Epithelial cell of prostate (primary cell): ENCODE measurements at regions not wholly inside any gene's neighbourhood (a gene's known extent, or its start where the extent isn't known, plus 50 kb on each side); places are given as distances from the start of the nearest gene placed in this dataset.
"Not testable (repeated sequence)": the region's sequence is repeated elsewhere in the genome, so short reads cannot be mapped to it uniquely, and the experiment has no call there.

Experiments
- DNase-seq: peaks from one replicate; pipeline ENCODE4 v3.0.0-alpha.2; 2011; ENCODE audit warnings: low read depth, low spot score
- H3K27ac ChIP-seq: fragments of 450-650 bp; 2 replicates; pipeline ENCODE4 v1.5.1; 2017; ENCODE audit warnings: mild to moderate bottlenecking

DNA sequence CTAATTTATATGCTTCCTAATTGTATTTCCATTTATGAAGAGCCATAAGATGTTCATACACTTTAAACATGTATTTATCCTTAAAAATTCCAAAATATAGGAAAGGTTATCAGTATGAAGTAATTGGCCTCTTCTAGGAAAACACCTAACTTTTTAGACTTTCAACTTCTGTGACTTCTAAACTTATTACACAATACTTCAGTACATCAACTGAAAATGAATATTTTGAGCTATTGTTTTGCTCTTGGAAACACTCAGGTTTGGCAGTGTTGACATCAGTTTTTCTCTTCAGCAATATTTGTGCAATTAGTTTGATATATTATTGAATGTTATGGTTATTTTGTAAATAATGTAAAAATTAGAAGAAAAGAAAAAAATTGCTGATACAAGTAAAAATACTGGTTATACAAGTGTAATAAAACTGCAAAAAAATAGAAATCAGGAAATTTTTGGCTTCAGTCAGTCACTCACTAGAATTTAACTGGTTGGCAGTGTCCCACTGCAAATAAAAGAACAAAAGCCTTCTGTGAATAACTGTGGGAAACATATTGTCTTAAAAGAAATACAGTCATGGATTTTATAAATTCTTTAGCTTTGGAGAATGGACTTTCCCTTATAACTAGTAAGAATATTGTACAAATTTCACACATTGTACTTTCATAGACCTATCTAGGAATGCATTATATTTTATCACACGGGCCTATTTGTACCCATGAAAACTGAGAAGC is 635.9 kb downstream of the TLE1 start:
- H3K27ac ChIP-seq: no peak overlapping the region
- no peak for DNase-seq

GRCh38 chr9:81052846-81053245 is 636.5 kb downstream of the TLE1 start:
- H3K27ac ChIP-seq: no peak overlapping the region

DNA sequence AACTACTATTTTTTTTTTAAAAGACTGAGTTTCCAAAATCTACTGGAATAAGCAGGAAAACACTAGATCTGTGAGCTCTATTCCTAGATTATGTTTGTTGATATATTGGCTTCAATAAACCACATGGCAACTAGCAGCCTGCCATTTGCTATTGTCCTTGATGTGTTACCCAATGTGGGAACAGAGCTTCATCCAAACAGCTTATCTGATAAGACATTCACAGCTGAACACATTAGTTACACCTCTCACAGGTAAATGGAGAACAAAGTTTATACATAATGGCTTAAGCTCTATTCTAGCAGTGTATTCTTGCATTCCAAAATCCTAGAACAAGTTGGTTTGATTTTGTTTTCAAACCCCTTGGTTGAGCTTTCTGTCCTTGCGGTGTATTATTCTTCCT is 642.1 kb downstream of the TLE1 start:
- DNase-seq: no peak
- no peak overlapping the region for H3K27ac ChIP-seq

More at GRCh38 chr9:81052846-81053245, 636.5 kb downstream of the TLE1 start:
- no peak for DNase-seq

GRCh38 chr9:81045658-81046057 is 643.7 kb downstream of the TLE1 start:
- no peak overlapping the region for H3K27ac ChIP-seq
- no peak for DNase-seq

GRCh38 chr9:81037889-81038288 is 651.5 kb downstream of the TLE1 start:
- no peak overlapping the region for H3K27ac ChIP-seq
- no peak for DNase-seq

DNA sequence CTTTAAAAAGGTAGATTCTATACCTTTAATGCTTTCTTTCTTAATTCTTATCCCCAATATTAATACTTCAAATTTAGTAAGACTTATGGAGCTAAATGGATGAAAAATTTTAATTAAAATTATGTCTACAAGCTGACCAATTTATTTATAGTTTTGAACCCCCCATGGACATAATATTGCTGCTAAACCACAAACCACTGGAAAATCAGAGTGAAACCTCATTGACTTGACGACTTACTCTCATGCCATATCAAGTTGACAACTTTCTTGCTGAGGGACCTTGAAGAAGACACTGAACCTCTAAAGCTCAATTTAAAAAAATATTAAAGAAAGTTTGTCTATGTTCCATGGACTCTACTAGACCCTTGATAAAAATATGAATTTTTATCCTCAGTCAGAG is 653.7 kb downstream of the TLE1 start:
- DNase-seq: no peak

GRCh38 chr9:81035171-81035570 is 654.2 kb downstream of the TLE1 start:
- H3K27ac ChIP-seq: no peak overlapping the region
- DNase-seq: no peak

More for the DNA sequence above, 653.7 kb downstream of the TLE1 start:
- H3K27ac ChIP-seq: no peak overlapping the region

GRCh38 chr9:81032831-81033230 is 656.5 kb downstream of the TLE1 start:
- no peak for DNase-seq
- H3K27ac ChIP-seq: no peak overlapping the region

- peak overlapping the region; percentile 75 for H3K27ac ChIP-seq
- DNase-seq: peak; percentile 33
These were observed 657.2 kb downstream of the TLE1 start for GRCh38 chr9:81032030-81032572.

- DNase-seq: peak; percentile 12
- H3K27ac ChIP-seq: peak overlapping the region; percentile 75
These were observed 657.8 kb downstream of the TLE1 start for GRCh38 chr9:81031422-81032029.

- no peak overlapping the region for H3K27ac ChIP-seq
- no peak for DNase-seq
These were observed 659.3 kb downstream of the TLE1 start for GRCh38 chr9:81030027-81030426.

- H3K27ac ChIP-seq: no peak overlapping the region
- peak; percentile 73 for DNase-seq
These were observed 660.8 kb downstream of the TLE1 start for GRCh38 chr9:81028504-81028903.

GRCh38 chr9:81022177-81022576 is 667.2 kb downstream of the TLE1 start:
- no peak for DNase-seq
- H3K27ac ChIP-seq: no peak overlapping the region

- not testable (repeated sequence) for DNase-seq, H3K27ac ChIP-seq
These were observed 674.4 kb downstream of the TLE1 start for GRCh38 chr9:81014945-81015344.

DNA sequence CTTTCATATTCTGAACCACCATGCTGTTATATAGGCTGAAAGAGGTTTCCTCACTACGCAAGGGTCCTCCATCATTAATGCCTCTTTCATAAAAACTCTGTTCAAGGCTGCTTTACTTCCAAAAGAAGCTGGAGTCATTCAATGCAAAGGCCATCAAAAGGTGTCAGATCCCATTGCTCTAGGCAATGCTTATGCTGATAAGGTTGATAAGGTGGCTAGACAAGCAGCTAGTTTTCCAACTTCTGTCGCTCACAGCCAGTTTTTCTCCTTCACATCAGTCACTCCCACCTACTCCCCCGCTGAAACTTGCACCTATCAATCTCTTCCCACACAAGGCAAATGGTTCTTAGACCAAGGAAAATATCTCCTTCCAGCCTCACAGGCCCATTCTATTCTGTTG is 676.2 kb downstream of the TLE1 start:
- not testable (repeated sequence) for H3K27ac ChIP-seq, DNase-seq

- DNase-seq: no peak
- H3K27ac ChIP-seq: no peak overlapping the region
These were observed 686.4 kb downstream of the TLE1 start for GRCh38 chr9:81002906-81003305.

- no peak overlapping the region for H3K27ac ChIP-seq
- peak; percentile 72 for DNase-seq
These were observed 687.1 kb downstream of the TLE1 start for GRCh38 chr9:81002242-81002641.

GRCh38 chr9:80995759-80996158 is 693.6 kb downstream of the TLE1 start:
- peak overlapping the region; percentile 87 for H3K27ac ChIP-seq

DNA sequence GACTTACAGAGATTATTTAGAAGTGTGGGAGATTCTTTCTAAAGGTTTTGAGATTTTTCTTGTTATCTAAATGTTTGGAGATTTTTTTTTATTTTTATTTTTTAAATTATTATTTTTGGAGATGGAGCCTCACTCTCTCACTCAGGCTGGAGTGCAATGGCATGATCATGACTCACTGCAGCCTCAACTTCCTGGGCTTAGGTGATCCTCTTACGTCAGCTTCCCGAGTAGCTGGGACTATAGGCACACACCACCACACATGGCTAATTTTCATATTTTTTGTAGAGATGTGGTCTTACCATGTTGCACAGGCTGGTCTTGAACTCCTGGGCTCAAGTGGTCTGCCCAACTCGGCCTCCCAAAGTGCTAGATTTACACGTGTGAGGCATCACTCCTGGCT is 694.5 kb downstream of the TLE1 start:
- peak; percentile 51 for DNase-seq
- peak overlapping the region; percentile 87 for H3K27ac ChIP-seq

More at GRCh38 chr9:80995759-80996158, 693.6 kb downstream of the TLE1 start:
- peak; percentile 68 for DNase-seq

GRCh38 chr9:80985595-80985994 is 703.8 kb downstream of the TLE1 start:
- H3K27ac ChIP-seq, DNase-seq: not testable (repeated sequence)

DNA sequence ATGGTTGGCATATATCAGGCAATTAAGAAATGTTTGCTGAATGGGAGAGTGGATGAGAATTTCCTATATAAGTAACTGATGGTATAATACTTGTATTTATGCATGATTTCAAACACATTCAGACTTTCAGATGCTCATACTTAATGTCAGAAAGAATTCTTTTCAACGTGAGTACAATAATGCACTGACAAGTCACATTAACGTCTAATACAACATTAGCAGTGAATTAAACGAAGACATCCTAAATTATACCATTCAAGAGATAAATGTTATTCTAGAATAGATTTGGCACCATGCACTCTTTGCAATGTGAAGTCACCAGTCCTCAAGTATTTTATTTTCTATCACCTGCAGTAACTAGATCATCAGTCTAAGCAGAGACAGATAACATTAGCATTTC is 712.9 kb downstream of the TLE1 start:
- no peak overlapping the region for H3K27ac ChIP-seq
- no peak for DNase-seq
